SJCRH30 (cell line): ENCODE measurements at regions not wholly inside any gene's neighbourhood (a gene's known extent, or its start where the extent isn't known, plus 50 kb on each side); places are given as distances from the start of the nearest gene placed in this dataset.
"Not testable (repeated sequence)": the region's sequence is repeated elsewhere in the genome, so short reads cannot be mapped to it uniquely, and the experiment has no call there.

ENCODE experiments used
- DNase-seq, 2 experiments: peaks; one replicate each; pipeline ENCODE4 v3.0.0-alpha.2; 2015 to 2020
- H3K27ac ChIP-seq: fragments of 250-450 bp; sonication (Bioruptor Pico); 2 replicates; pipeline ENCODE4 v1.5.1; 2020; ENCODE audit warnings: mild to moderate bottlenecking, moderate library complexity
- H3K27me3 ChIP-seq: fragments of 250-450 bp; sonication (Bioruptor Pico); 2 replicates; pipeline ENCODE4 v1.5.1; 2020; ENCODE audit warnings: mild to moderate bottlenecking, moderate library complexity
- H3K36me3 ChIP-seq: fragments of 250-450 bp; sonication (Bioruptor Pico); 2 replicates; pipeline ENCODE4 v1.5.1; 2020; ENCODE audit warnings: mild to moderate bottlenecking, moderate library complexity
- H3K4me1 ChIP-seq: fragments of 250-450 bp; sonication (Bioruptor Pico); 2 replicates; pipeline ENCODE4 v1.5.1; 2020; ENCODE audit warnings: mild to moderate bottlenecking, moderate library complexity
- H3K4me3 ChIP-seq: fragments of 250-450 bp; sonication (Bioruptor Pico); 2 replicates; pipeline ENCODE4 v1.5.1; 2020; ENCODE audit warnings: mild to moderate bottlenecking, moderate library complexity
- H3K9me3 ChIP-seq: fragments of 250-450 bp; sonication (Bioruptor Pico); replicated peaks from 2 replicates; pipeline ENCODE4 v1.5.1; 2020; ENCODE audit warnings: mild to moderate bottlenecking, moderate library complexity

- Histone ChIP-seq H3K9me3 (no peaks in the 10 kb centered on the region), H3K4me1 (no peaks in the 10 kb centered on the region), H3K27me3 (no peaks in the 10 kb centered on the region), H3K27ac (no peak overlapping the region), H3K36me3 (no peaks in the 10 kb centered on the region), H3K4me3 (no peak overlapping the region)
- DNase-seq, result no peak
Measured at GRCh38 chr7:4319280-4319679, 362.8 kb upstream of the FOXK1 start.

- no peak overlapping the region for H3K4me3 ChIP-seq
- DNase-seq, result no peak
- no peaks in the 10 kb centered on the region for H3K4me1 ChIP-seq
- H3K27me3 ChIP-seq, result no peaks in the 10 kb centered on the region
- no peaks in the 10 kb centered on the region for H3K9me3 ChIP-seq
- H3K27ac ChIP-seq, result no peak overlapping the region
- H3K36me3 ChIP-seq, result no peaks in the 10 kb centered on the region
Measured at GRCh38 chr7:4325732-4326131, 356.4 kb upstream of the FOXK1 start.

- no peaks in the 10 kb centered on the region for H3K36me3 ChIP-seq
- H3K27ac ChIP-seq, result no peak overlapping the region
- DNase-seq, result no peak
Measured at GRCh38 chr7:4331711-4332110, 350.4 kb upstream of the FOXK1 start.

GRCh38 chr7:4338556-4338955 is 343.5 kb upstream of the FOXK1 start:
- no peak for DNase-seq
- no peaks in the 10 kb centered on the region for H3K9me3 ChIP-seq
- H3K36me3 ChIP-seq, result no peaks in the 10 kb centered on the region
- no peak overlapping the region for H3K27ac ChIP-seq
- no peaks in the 10 kb centered on the region for H3K27me3 ChIP-seq
- no peak overlapping the region for H3K4me3 ChIP-seq
- H3K4me1 ChIP-seq, result no peaks in the 10 kb centered on the region

More at GRCh38 chr7:4331711-4332110, 350.4 kb upstream of the FOXK1 start:
- no peak overlapping the region for H3K4me3 ChIP-seq
- H3K27me3 ChIP-seq, result no peaks in the 10 kb centered on the region
- H3K4me1 ChIP-seq, result no peaks in the 10 kb centered on the region
- H3K9me3 ChIP-seq, result no peaks in the 10 kb centered on the region

- Histone ChIP-seq H3K9me3 (no peaks in the 10 kb centered on the region), H3K27me3 (no peaks in the 10 kb centered on the region), H3K27ac (no peak overlapping the region), H3K36me3 (no peaks in the 10 kb centered on the region), H3K4me3 (no peak overlapping the region), H3K4me1 (no peaks in the 10 kb centered on the region)
- DNase-seq, result no peak
Measured at GRCh38 chr7:4343272-4344247, 338.5 kb upstream of the FOXK1 start.

- DNase-seq, result no peak
- H3K27me3 ChIP-seq, result no peaks in the 10 kb centered on the region
- no peak overlapping the region for H3K27ac ChIP-seq
- no peaks in the 10 kb centered on the region for H3K4me1 ChIP-seq
- no peak overlapping the region for H3K4me3 ChIP-seq
- no peaks in the 10 kb centered on the region for H3K9me3 ChIP-seq
- H3K36me3 ChIP-seq, result no peaks in the 10 kb centered on the region
Measured at GRCh38 chr7:4345004-4345403, 337.1 kb upstream of the FOXK1 start.

GRCh38 chr7:4352069-4352468 is 330.0 kb upstream of the FOXK1 start:
- H3K9me3 ChIP-seq, result 0 out of 2 replicates have a peak, but pooled peaks cover 4% of the 10 kb centered on the region
- H3K4me1 ChIP-seq, result no peaks in the 10 kb centered on the region
- H3K4me3 ChIP-seq, result no peak overlapping the region
- H3K36me3 ChIP-seq, result no peaks in the 10 kb centered on the region
- H3K27me3 ChIP-seq, result no peaks in the 10 kb centered on the region
- H3K27ac ChIP-seq, result no peak overlapping the region
- DNase-seq, result no peak

- H3K36me3 ChIP-seq, result no peaks in the 10 kb centered on the region
- DNase-seq, result no peak
Measured at GRCh38 chr7:4361774-4362173, 320.3 kb upstream of the FOXK1 start.

GRCh38 chr7:4383584-4383983 is 298.5 kb upstream of the FOXK1 start:
- no peak overlapping the region for H3K27ac ChIP-seq
- H3K9me3 ChIP-seq, result no peaks in the 10 kb centered on the region; the same call in none of the 2 replicates
- H3K4me1 ChIP-seq, result no peaks in the 10 kb centered on the region
- no peaks in the 10 kb centered on the region for H3K36me3 ChIP-seq
- no peak for DNase-seq
- H3K27me3 ChIP-seq, result no peaks in the 10 kb centered on the region
- H3K4me3 ChIP-seq, result no peak overlapping the region

More at GRCh38 chr7:4361774-4362173, 320.3 kb upstream of the FOXK1 start:
- H3K9me3 ChIP-seq, result no peaks in the 10 kb centered on the region
- no peak overlapping the region for H3K4me3 ChIP-seq
- no peaks in the 10 kb centered on the region for H3K4me1 ChIP-seq
- no peaks in the 10 kb centered on the region for H3K27me3 ChIP-seq
- no peak overlapping the region for H3K27ac ChIP-seq

GRCh38 chr7:4386190-4386589 is 295.9 kb upstream of the FOXK1 start:
- DNase-seq, result no peak
- Histone ChIP-seq H3K4me3 (no peak overlapping the region), H3K4me1 (no peaks in the 10 kb centered on the region), H3K9me3 (no peaks in the 10 kb centered on the region), H3K36me3 (no peaks in the 10 kb centered on the region), H3K27ac (no peak overlapping the region), H3K27me3 (no peaks in the 10 kb centered on the region)

GRCh38 chr7:4391103-4391502 is 291.0 kb upstream of the FOXK1 start:
- not testable (repeated sequence) for H3K27ac ChIP-seq, DNase-seq, H3K4me1 ChIP-seq, H3K9me3 ChIP-seq, H3K4me3 ChIP-seq, H3K36me3 ChIP-seq, H3K27me3 ChIP-seq

- Histone ChIP-seq H3K9me3 (no peaks in the 10 kb centered on the region), H3K4me1 (no peaks in the 10 kb centered on the region), H3K4me3 (no peak overlapping the region), H3K27ac (no peak overlapping the region), H3K36me3 (no peaks in the 10 kb centered on the region), H3K27me3 (no peaks in the 10 kb centered on the region)
- no peak for DNase-seq
Measured at GRCh38 chr7:4394736-4395135, 287.4 kb upstream of the FOXK1 start.

- no peak overlapping the region for H3K4me3 ChIP-seq
- no peaks in the 10 kb centered on the region for H3K36me3 ChIP-seq
- no peaks in the 10 kb centered on the region for H3K9me3 ChIP-seq
- H3K27ac ChIP-seq, result no peak overlapping the region
- no peaks in the 10 kb centered on the region for H3K27me3 ChIP-seq
- DNase-seq, result no peak
- no peaks in the 10 kb centered on the region for H3K4me1 ChIP-seq
Measured at GRCh38 chr7:4399121-4399520, 283.0 kb upstream of the FOXK1 start.

GRCh38 chr7:4399596-4399995 is 282.5 kb upstream of the FOXK1 start:
- Histone ChIP-seq H3K27me3 (no peaks in the 10 kb centered on the region), H3K27ac (no peak overlapping the region), H3K9me3 (no peaks in the 10 kb centered on the region), H3K4me1 (no peaks in the 10 kb centered on the region), H3K4me3 (no peak overlapping the region), H3K36me3 (no peaks in the 10 kb centered on the region)
- no peak for DNase-seq

GRCh38 chr7:4406288-4407058 is 275.6 kb upstream of the FOXK1 start:
- no peak overlapping the region for H3K27ac ChIP-seq
- H3K36me3 ChIP-seq, result no peaks in the 10 kb centered on the region
- H3K4me3 ChIP-seq, result no peak overlapping the region
- no peak for DNase-seq
- no peaks in the 10 kb centered on the region for H3K9me3 ChIP-seq
- H3K27me3 ChIP-seq, result no peaks in the 10 kb centered on the region
- H3K4me1 ChIP-seq, result no peaks in the 10 kb centered on the region
